Hepatocyte (in vitro differentiated cells): ENCODE measurements at regions not wholly inside any gene's neighbourhood (a gene's known extent, or its start where the extent isn't known, plus 50 kb on each side); places are given as distances from the start of the nearest gene placed in this dataset.
A peak's percentile ranks its signal among the peaks of the same experiment; 100 is the strongest.

Source experiments
- DNase-seq: peaks from one replicate; pipeline ENCODE4 v3.0.0-alpha.2; 2016; ENCODE audit warnings: low spot score
- H2AFZ ChIP-seq: fragments of 200-600 bp; sonication (generic); 2 replicates; pipeline ENCODE4 v1.6.0; 2016; ENCODE audit warnings: antibody characterized with exemption, mild to moderate bottlenecking
- H3K27ac ChIP-seq: fragments of 200-600 bp; sonication (generic); 2 replicates; pipeline ENCODE4 v1.5.1; 2016; ENCODE audit warnings: mild to moderate bottlenecking
- H3K27me3 ChIP-seq: fragments of 200-600 bp; sonication (generic); 2 replicates; pipeline ENCODE4 v1.6.1; 2016
- H3K36me3 ChIP-seq: fragments of 200-600 bp; sonication (generic); replicated peaks from 2 replicates; pipeline ENCODE4 v1.5.1; 2016; ENCODE audit warnings: low read depth; ENCODE audit not compliant: insufficient read depth
- H3K4me1 ChIP-seq: fragments of 200-600 bp; sonication (generic); 2 replicates; pipeline ENCODE4 v1.5.1; 2016; ENCODE audit warnings: mild to moderate bottlenecking, moderate library complexity; ENCODE audit not compliant: insufficient read depth
- H3K4me2 ChIP-seq: fragments of 200-600 bp; sonication (generic); 2 replicates; pipeline ENCODE4 v1.6.0; 2016
- H3K4me3 ChIP-seq: fragments of 200-600 bp; sonication (generic); 2 replicates; pipeline ENCODE4 v1.5.1; 2016; ENCODE audit warnings: mild to moderate bottlenecking
- H3K79me2 ChIP-seq: fragments of 200-600 bp; sonication (generic); 2 replicates; pipeline ENCODE4 v1.6.0; 2017; ENCODE audit warnings: mild to moderate bottlenecking
- H3K9me2 ChIP-seq: fragments of 200-600 bp; sonication (generic); replicated peaks from 2 replicates; pipeline ENCODE4 v1.6.0; 2017; ENCODE audit warnings: mild to moderate bottlenecking; ENCODE audit not compliant: insufficient read depth
- H3K9me3 ChIP-seq: fragments of 200-600 bp; sonication (generic); 2 replicates; pipeline ENCODE4 v1.5.1; 2016; ENCODE audit warnings: low read depth, mild to moderate bottlenecking
- H4K20me1 ChIP-seq: fragments of 200-600 bp; sonication (generic); 2 replicates; pipeline ENCODE4 v1.6.0; 2016; ENCODE audit warnings: mild to moderate bottlenecking; ENCODE audit not compliant: insufficient read depth, poor library complexity, severe bottlenecking
- EZH2 ChIP-seq: fragments of 200-600 bp; sonication (generic); IDR thresholded peaks from 2 replicates; pipeline ENCODE4 v1.6.1; 2016; ENCODE audit warnings: antibody characterized with exemption, mild to moderate bottlenecking, borderline replicate concordance
- EZH2phosphoT487 ChIP-seq: fragments of 200-600 bp; sonication (generic); IDR thresholded peaks from one replicate; pipeline ENCODE4 v1.6.1; 2018; ENCODE audit warnings: antibody characterized with exemption, mild to moderate bottlenecking, low read depth, moderate library complexity; ENCODE audit not compliant: unreplicated experiment, severe bottlenecking
- WGBS: methylation state at CpG from one replicate; pipeline ENCODE4 v1.1.6; 2016; ENCODE audit warnings: low lambda C conversion rate; ENCODE audit errors: missing lambda C conversion rate; 5-methylcytosine and 5-hydroxymethylcytosine counted together
- TF ChIP-seq, protein P1 (sequence below): fragments of 200-600 bp; sonication (generic); IDR thresholded peaks from 2 replicates; pipeline ENCODE4 v1.5.1; 2016; ENCODE audit warnings: antibody characterized with exemption, mild to moderate bottlenecking; ENCODE audit not compliant: poor library complexity

GRCh38 chr21:41678924-41679318 lies 87.9 kb downstream of the RIPK4 start:
- peaks cover 22% of the 10 kb centered on the region for H3K4me1 ChIP-seq
- peak overlapping the region; percentile 67 for H3K4me2 ChIP-seq
- DNase-seq = peak; percentile 98

DNA sequence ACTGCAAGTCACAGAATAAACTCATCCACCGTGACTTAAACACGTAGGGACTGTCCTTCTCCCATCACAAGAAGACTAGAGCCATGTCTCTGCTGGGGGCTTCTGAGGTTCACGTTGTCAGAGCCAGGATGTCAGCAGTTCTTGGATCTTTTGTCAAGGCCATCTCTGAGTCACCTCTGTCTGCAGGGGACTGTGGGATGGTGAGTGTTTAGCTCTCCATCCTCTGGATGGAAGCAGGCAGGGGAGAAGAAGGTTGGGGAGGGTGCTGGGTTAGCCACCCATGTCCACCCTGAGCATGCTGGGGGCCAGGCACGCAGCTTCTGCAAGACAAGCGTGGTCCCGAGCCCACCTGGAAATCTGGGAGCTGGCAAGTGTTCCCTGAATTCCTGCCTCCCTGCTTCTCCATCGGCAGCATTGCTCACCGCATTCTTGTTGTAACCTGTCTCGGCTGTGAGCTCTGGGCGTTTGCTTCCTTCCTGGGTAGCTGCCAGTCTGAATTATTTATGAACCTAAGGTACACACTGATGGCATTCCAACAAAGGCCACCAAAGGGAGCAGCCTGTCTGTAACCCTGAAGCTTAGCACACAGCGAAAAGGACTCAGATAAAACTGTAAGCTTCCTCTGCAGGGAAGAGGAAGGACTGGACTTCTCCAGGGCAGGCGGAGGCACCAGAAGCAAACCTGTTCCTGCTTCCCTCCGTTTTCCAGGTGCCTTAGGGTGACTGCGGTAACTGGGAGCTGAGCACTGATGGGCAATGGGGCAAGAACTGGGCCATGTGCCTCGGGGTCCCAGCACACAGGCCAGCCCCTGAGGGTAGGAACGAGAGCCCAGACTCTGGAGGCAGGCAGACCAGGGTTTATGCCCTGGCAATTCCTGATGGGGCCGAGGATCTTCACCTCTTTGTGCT lies 88.6 kb downstream of the RIPK4 start:
- Histone ChIP-seq H3K4me1 (peaks cover 18% of the 10 kb centered on the region), H3K4me2 (peak overlapping the region; percentile 67), H3K4me3 (no peak overlapping the region), H2AFZ (no peak overlapping the region), H3K27ac (peak overlapping the region; percentile 98), H3K9me2 (no peaks in the 10 kb centered on the region), H3K27me3 (no peaks in the 10 kb centered on the region), H4K20me1 (no peaks in the 10 kb centered on the region), H3K9me3 (no peaks in the 10 kb centered on the region), H3K36me3 (no peaks in the 10 kb centered on the region), H3K79me2 (no peaks in the 10 kb centered on the region)
- TF ChIP-seq, protein P1, sequence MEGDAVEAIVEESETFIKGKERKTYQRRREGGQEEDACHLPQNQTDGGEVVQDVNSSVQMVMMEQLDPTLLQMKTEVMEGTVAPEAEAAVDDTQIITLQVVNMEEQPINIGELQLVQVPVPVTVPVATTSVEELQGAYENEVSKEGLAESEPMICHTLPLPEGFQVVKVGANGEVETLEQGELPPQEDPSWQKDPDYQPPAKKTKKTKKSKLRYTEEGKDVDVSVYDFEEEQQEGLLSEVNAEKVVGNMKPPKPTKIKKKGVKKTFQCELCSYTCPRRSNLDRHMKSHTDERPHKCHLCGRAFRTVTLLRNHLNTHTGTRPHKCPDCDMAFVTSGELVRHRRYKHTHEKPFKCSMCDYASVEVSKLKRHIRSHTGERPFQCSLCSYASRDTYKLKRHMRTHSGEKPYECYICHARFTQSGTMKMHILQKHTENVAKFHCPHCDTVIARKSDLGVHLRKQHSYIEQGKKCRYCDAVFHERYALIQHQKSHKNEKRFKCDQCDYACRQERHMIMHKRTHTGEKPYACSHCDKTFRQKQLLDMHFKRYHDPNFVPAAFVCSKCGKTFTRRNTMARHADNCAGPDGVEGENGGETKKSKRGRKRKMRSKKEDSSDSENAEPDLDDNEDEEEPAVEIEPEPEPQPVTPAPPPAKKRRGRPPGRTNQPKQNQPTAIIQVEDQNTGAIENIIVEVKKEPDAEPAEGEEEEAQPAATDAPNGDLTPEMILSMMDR = no peak
- peak; percentile 83 for DNase-seq
- WGBS = 58% methylated on average over 17 of the region's 17 CpGs

More at GRCh38 chr21:41678924-41679318, 87.9 kb downstream of the RIPK4 start:
- no peaks in the 10 kb centered on the region for H3K27me3 ChIP-seq
- H4K20me1 ChIP-seq = no peaks in the 10 kb centered on the region
- H3K9me2 ChIP-seq = no peaks in the 10 kb centered on the region
- no peak overlapping the region for H2AFZ ChIP-seq
- H3K9me3 ChIP-seq = no peaks in the 10 kb centered on the region
- no peaks in the 10 kb centered on the region for H3K36me3 ChIP-seq
- TF ChIP-seq EZH2phosphoT487 (no peak), EZH2 (no peak)
- TF ChIP-seq, protein P1 = no peak
- peak overlapping the region; percentile 98 for H3K27ac ChIP-seq
- 23% methylated on average over 11 of the region's 11 CpGs for WGBS
- no peaks in the 10 kb centered on the region for H3K79me2 ChIP-seq
- no peak overlapping the region for H3K4me3 ChIP-seq

DNA sequence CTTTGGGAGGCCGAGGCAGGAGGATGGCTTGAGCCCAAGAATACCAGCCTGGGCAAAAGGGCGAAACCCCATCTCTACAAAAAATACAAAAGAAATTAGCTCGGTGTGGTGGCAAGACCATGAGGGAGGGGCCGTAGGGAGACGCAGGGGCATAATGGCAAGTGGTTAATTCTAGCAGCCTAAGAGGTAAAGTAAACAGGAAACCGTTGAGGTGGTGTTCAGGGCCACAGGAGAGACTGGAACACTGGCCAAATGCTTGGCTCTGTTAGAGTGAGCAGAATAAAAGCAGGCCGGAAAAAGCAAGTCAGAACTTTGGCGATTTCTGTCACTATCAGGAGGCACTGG lies 89.2 kb downstream of the RIPK4 start:
- no peak overlapping the region for H2AFZ ChIP-seq
- H3K27ac ChIP-seq = peak overlapping the region; percentile 98
- TF ChIP-seq EZH2 (no peak), EZH2phosphoT487 (no peak)
- TF ChIP-seq, protein P1 = no peak
- peaks cover 18% of the 10 kb centered on the region for H3K4me1 ChIP-seq
- no peaks in the 10 kb centered on the region for H3K27me3 ChIP-seq
- 84% methylated on average over 8 of the region's 8 CpGs for WGBS
- no peaks in the 10 kb centered on the region for H3K9me2 ChIP-seq
- H3K4me3 ChIP-seq = no peak overlapping the region
- no peaks in the 10 kb centered on the region for H4K20me1 ChIP-seq
- no peaks in the 10 kb centered on the region for H3K79me2 ChIP-seq
- H3K9me3 ChIP-seq = no peaks in the 10 kb centered on the region
- H3K4me2 ChIP-seq = no peak overlapping the region
- no peaks in the 10 kb centered on the region for H3K36me3 ChIP-seq
- DNase-seq = no peak
